ENCODE measurements at regions not wholly inside any gene's neighbourhood (a gene's known extent, or its start where the extent isn't known, plus 50 kb on each side); places are given as distances from the start of the nearest gene placed in this dataset.

- no peak for TF ChIP-seq CTCF (IDR thresholded peaks at IDR 0.05)
These were observed 951.1 kb downstream of the FAT4 start for GRCh38 chr4:126265888-126266287.

GRCh38 chr4:126267689-126268088 lies 952.9 kb downstream of the FAT4 start:
- no peak for TF ChIP-seq CTCF (IDR thresholded peaks at IDR 0.05)

- no peak for TF ChIP-seq CTCF (IDR thresholded peaks at IDR 0.05)
These were observed 953.4 kb downstream of the FAT4 start for GRCh38 chr4:126268106-126268505.

GRCh38 chr4:126269106-126269505 lies 954.4 kb downstream of the FAT4 start:
- no peak for TF ChIP-seq CTCF (IDR thresholded peaks at IDR 0.05)

- TF ChIP-seq CTCF (IDR thresholded peaks at IDR 0.05), result no peak
These were observed 956.5 kb downstream of the FAT4 start for GRCh38 chr4:126271292-126271691.

- TF ChIP-seq CTCF (IDR thresholded peaks at IDR 0.05), result no peak
These were observed 959.0 kb downstream of the FAT4 start for GRCh38 chr4:126273746-126274145.

- TF ChIP-seq CTCF (IDR thresholded peaks at IDR 0.05), result no peak
These were observed 977.1 kb downstream of the FAT4 start for GRCh38 chr4:126291886-126292285.

- no peak for TF ChIP-seq CTCF (IDR thresholded peaks at IDR 0.05)
These were observed 983.5 kb downstream of the FAT4 start for GRCh38 chr4:126298271-126298670.
